ENCODE measurements at regions not wholly inside any gene's neighbourhood (a gene's known extent, or its start where the extent isn't known, plus 50 kb on each side); places are given as distances from the start of the nearest gene placed in this dataset.
"Not testable (repeated sequence)": the region's sequence is repeated elsewhere in the genome, so short reads cannot be mapped to it uniquely, and the experiment has no call there.

DNA sequence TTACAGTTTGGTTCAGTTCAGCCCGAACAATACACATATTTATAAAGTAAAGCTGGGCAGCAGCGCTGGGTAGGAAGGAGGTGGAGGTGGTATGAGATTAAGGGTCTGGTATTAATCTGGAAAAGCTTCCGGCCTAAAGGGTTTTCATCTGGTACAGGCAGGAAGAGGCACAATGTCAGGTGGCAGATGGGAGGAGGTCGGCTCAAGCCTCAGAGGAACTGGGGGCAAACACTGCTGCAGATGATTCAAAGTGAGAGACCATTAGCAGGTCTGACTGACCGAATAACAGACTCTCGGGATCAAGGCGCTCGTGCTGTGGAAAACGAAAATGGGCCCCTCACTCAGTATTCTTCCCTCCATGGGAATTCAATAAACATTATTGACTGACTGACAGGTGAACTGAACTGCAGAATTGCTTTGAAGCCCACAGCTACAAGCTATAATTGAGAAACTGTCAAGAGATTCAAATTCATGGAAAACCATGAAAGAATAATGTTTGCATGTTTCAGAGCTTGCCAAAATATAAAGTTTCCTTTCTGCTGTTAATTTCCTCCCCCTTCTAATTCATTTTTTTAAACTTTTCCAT, 75.3 kb downstream of the TMEM167A start:
- peaks cover 1% of the 10 kb centered on the region for H3K36me3 Mint-ChIP-seq (ENCODE audit: insufficient read depth)
- H3K27ac Mint-ChIP-seq (ENCODE audit: low read depth), result no peak overlapping the region
- DNase-seq (ENCODE audit: low spot score in 2 of 2), result no peak
- peaks cover 61% of the 10 kb centered on the region for H3K27me3 Mint-ChIP-seq
- no peaks in the 10 kb centered on the region for H3K9me3 Mint-ChIP-seq
- H3K4me3 Mint-ChIP-seq, result no peak overlapping the region
- ATAC-seq (replicated peaks; ENCODE audit: extremely low read depth, poor library complexity, severe bottlenecking), result no peak
- no peaks in the 10 kb centered on the region for H3K4me1 Mint-ChIP-seq

- Mint-ChIP-seq H3K27ac (ENCODE audit: low read depth) (no peak overlapping the region), H3K4me1 (no peaks in the 10 kb centered on the region), H3K27me3 (peaks cover 51% of the 10 kb centered on the region), H3K9me3 (no peaks in the 10 kb centered on the region), H3K36me3 (ENCODE audit: insufficient read depth) (peaks cover 1% of the 10 kb centered on the region), H3K4me3 (no peak overlapping the region)
- DNase-seq (ENCODE audit: low spot score in 2 of 2), result no peak
- ATAC-seq (replicated peaks; ENCODE audit: extremely low read depth, poor library complexity, severe bottlenecking), result no peak
These were observed 76.3 kb downstream of the TMEM167A start for GRCh38 chr5:83000922-83001321.

GRCh38 chr5:83000428-83000827, 76.8 kb downstream of the TMEM167A start:
- Mint-ChIP-seq H3K4me3 (no peak overlapping the region), H3K9me3 (no peaks in the 10 kb centered on the region), H3K27ac (ENCODE audit: low read depth) (no peak overlapping the region), H3K27me3 (peaks cover 46% of the 10 kb centered on the region), H3K4me1 (no peaks in the 10 kb centered on the region), H3K36me3 (ENCODE audit: insufficient read depth) (peaks cover 1% of the 10 kb centered on the region)
- ATAC-seq (replicated peaks; ENCODE audit: extremely low read depth, poor library complexity, severe bottlenecking) (no peak), DNase-seq (ENCODE audit: low spot score in 2 of 2) (no peak)

DNA sequence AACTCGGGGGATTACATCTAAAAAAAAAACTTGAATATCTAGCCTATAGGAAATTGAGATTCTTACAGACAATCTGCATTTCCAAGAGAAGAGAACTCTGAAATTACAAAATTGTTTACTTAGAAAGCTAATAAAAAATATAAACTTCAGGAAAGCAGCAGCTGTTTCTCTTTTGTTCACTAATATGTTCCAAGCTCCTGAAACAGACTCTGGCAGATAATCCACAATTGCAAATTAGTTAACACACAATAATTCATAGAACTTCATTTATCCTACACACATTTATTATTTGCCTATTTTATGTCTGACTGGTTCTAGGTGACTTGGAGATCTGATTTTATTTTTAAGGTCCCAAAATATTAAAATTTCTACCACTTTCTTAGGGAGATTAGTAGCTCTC, 83.8 kb downstream of the TMEM167A start:
- no peak overlapping the region for H3K4me3 Mint-ChIP-seq

GRCh38 chr5:82992646-82993045, 84.5 kb downstream of the TMEM167A start:
- DNase-seq (ENCODE audit: low spot score in 2 of 2) (no peak), ATAC-seq (replicated peaks; ENCODE audit: extremely low read depth, poor library complexity, severe bottlenecking) (no peak)
- Mint-ChIP-seq H3K36me3 (ENCODE audit: insufficient read depth) (no peaks in the 10 kb centered on the region), H3K27me3 (no peaks in the 10 kb centered on the region), H3K27ac (ENCODE audit: low read depth) (no peak overlapping the region), H3K4me3 (no peak overlapping the region), H3K4me1 (no peaks in the 10 kb centered on the region), H3K9me3 (no peaks in the 10 kb centered on the region)

More for the DNA sequence above, 83.8 kb downstream of the TMEM167A start:
- H3K9me3 Mint-ChIP-seq, result no peaks in the 10 kb centered on the region
- DNase-seq (ENCODE audit: low spot score in 2 of 2) (no peak), ATAC-seq (replicated peaks; ENCODE audit: extremely low read depth, poor library complexity, severe bottlenecking) (no peak)
- H3K4me1 Mint-ChIP-seq, result no peaks in the 10 kb centered on the region
- H3K27ac Mint-ChIP-seq (ENCODE audit: low read depth), result no peak overlapping the region
- H3K36me3 Mint-ChIP-seq (ENCODE audit: insufficient read depth), result no peaks in the 10 kb centered on the region
- H3K27me3 Mint-ChIP-seq, result no peaks in the 10 kb centered on the region

- H3K27me3 Mint-ChIP-seq, result no peaks in the 10 kb centered on the region
- no peak overlapping the region for H3K27ac Mint-ChIP-seq (ENCODE audit: low read depth)
- ATAC-seq (replicated peaks; ENCODE audit: extremely low read depth, poor library complexity, severe bottlenecking) (no peak), DNase-seq (ENCODE audit: low spot score in 2 of 2) (no peak)
- H3K36me3 Mint-ChIP-seq (ENCODE audit: insufficient read depth), result no peaks in the 10 kb centered on the region
- no peaks in the 10 kb centered on the region for H3K9me3 Mint-ChIP-seq
- H3K4me3 Mint-ChIP-seq, result no peak overlapping the region
- no peaks in the 10 kb centered on the region for H3K4me1 Mint-ChIP-seq
These were observed 85.4 kb downstream of the TMEM167A start for GRCh38 chr5:82991678-82992323.

DNA sequence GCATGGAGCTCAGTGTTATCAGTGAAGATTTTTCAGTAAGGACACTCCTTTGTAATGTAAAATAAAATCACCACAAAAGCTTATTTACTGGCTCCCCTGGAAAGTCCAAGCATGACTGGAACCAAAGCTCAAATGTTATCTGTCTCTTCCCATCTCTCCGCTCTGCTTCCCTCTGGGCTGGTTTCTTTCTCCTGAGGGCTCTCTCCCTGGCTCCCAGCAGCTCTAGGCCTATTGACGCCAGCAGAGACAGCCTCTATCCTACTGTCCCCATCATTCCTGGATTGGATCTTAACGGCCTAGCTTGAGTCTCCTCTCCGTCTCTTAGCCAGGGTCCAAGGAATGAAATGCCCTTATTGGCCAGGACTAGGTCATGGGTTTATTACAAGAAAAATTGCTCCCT, 86.1 kb downstream of the TMEM167A start:
- Mint-ChIP-seq H3K4me3 (no peak overlapping the region), H3K27ac (ENCODE audit: low read depth) (no peak overlapping the region)

GRCh38 chr5:82987188-82987587, 90.0 kb downstream of the TMEM167A start:
- Mint-ChIP-seq H3K4me3 (no peak overlapping the region), H3K27me3 (no peaks in the 10 kb centered on the region), H3K36me3 (ENCODE audit: insufficient read depth) (no peaks in the 10 kb centered on the region), H3K4me1 (no peaks in the 10 kb centered on the region), H3K27ac (ENCODE audit: low read depth) (no peak overlapping the region), H3K9me3 (no peaks in the 10 kb centered on the region)
- DNase-seq (ENCODE audit: low spot score in 2 of 2) (no peak), ATAC-seq (replicated peaks; ENCODE audit: extremely low read depth, poor library complexity, severe bottlenecking) (no peak)

More for the DNA sequence above, 86.1 kb downstream of the TMEM167A start:
- Mint-ChIP-seq H3K9me3 (no peaks in the 10 kb centered on the region), H3K36me3 (ENCODE audit: insufficient read depth) (no peaks in the 10 kb centered on the region), H3K4me1 (no peaks in the 10 kb centered on the region), H3K27me3 (no peaks in the 10 kb centered on the region)
- DNase-seq (ENCODE audit: low spot score in 2 of 2) (no peak), ATAC-seq (replicated peaks; ENCODE audit: extremely low read depth, poor library complexity, severe bottlenecking) (no peak)

- H3K9me3 Mint-ChIP-seq, result no peaks in the 10 kb centered on the region
- DNase-seq (ENCODE audit: low spot score in 2 of 2), result no peak
- no peak for ATAC-seq (replicated peaks; ENCODE audit: extremely low read depth, poor library complexity, severe bottlenecking)
- H3K27ac Mint-ChIP-seq (ENCODE audit: low read depth), result no peak overlapping the region
- H3K4me1 Mint-ChIP-seq, result no peaks in the 10 kb centered on the region
- H3K4me3 Mint-ChIP-seq, result no peak overlapping the region
- H3K27me3 Mint-ChIP-seq, result no peaks in the 10 kb centered on the region
- no peaks in the 10 kb centered on the region for H3K36me3 Mint-ChIP-seq (ENCODE audit: insufficient read depth)
These were observed 90.8 kb downstream of the TMEM167A start for GRCh38 chr5:82986404-82986803.

- DNase-seq (ENCODE audit: low spot score in 2 of 2) (no peak), ATAC-seq (replicated peaks; ENCODE audit: extremely low read depth, poor library complexity, severe bottlenecking) (no peak)
- Mint-ChIP-seq H3K27ac (ENCODE audit: low read depth) (no peak overlapping the region), H3K36me3 (ENCODE audit: insufficient read depth) (no peaks in the 10 kb centered on the region), H3K4me3 (no peak overlapping the region), H3K27me3 (no peaks in the 10 kb centered on the region), H3K9me3 (no peaks in the 10 kb centered on the region), H3K4me1 (no peaks in the 10 kb centered on the region)
These were observed 91.4 kb downstream of the TMEM167A start for GRCh38 chr5:82985763-82986162.

- no peaks in the 10 kb centered on the region for H3K27me3 Mint-ChIP-seq
- no peaks in the 10 kb centered on the region for H3K9me3 Mint-ChIP-seq
- no peak overlapping the region for H3K27ac Mint-ChIP-seq (ENCODE audit: low read depth)
- no peaks in the 10 kb centered on the region for H3K36me3 Mint-ChIP-seq (ENCODE audit: insufficient read depth)
- DNase-seq (ENCODE audit: low spot score in 2 of 2) (no peak), ATAC-seq (replicated peaks; ENCODE audit: extremely low read depth, poor library complexity, severe bottlenecking) (no peak)
- no peak overlapping the region for H3K4me3 Mint-ChIP-seq
- H3K4me1 Mint-ChIP-seq, result no peaks in the 10 kb centered on the region
These were observed 92.1 kb downstream of the TMEM167A start for GRCh38 chr5:82984786-82985735.

GRCh38 chr5:82982846-82983245, 94.3 kb downstream of the TMEM167A start:
- Mint-ChIP-seq H3K4me3 (no peak overlapping the region), H3K4me1 (no peaks in the 10 kb centered on the region)

DNA sequence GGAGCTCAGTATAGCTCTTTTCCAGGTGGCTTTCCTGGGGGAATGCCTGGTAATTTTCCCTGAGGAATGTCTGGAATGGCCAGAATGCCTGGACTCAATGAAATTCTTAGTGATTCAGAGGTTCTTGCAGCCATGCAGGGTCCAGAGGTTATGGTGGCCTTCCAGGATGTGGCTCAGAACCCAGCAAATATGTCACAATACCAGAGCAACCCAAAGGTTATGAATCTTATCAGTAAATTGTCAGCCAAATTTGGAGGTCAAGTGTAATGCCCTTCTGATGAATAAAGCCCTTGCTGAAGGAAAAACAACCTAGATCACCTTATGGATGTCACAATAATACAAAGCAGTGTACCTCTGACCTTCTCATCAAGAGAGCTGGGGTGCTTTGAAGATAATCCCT, 100.3 kb downstream of the TMEM167A start:
- DNase-seq (ENCODE audit: low spot score in 2 of 2); H3K4me3 Mint-ChIP-seq; H3K36me3 Mint-ChIP-seq (ENCODE audit: insufficient read depth); H3K4me1 Mint-ChIP-seq; H3K27ac Mint-ChIP-seq (ENCODE audit: low read depth); ATAC-seq (replicated peaks; ENCODE audit: extremely low read depth, poor library complexity, severe bottlenecking): not testable (repeated sequence)
- Mint-ChIP-seq H3K27me3 (peaks cover 12% of the 10 kb centered on the region), H3K9me3 (peaks cover 30% of the 10 kb centered on the region)

More at GRCh38 chr5:82982846-82983245, 94.3 kb downstream of the TMEM167A start:
- DNase-seq (ENCODE audit: low spot score in 2 of 2) (no peak), ATAC-seq (replicated peaks; ENCODE audit: extremely low read depth, poor library complexity, severe bottlenecking) (no peak)
- H3K27ac Mint-ChIP-seq (ENCODE audit: low read depth), result no peak overlapping the region
- no peaks in the 10 kb centered on the region for H3K36me3 Mint-ChIP-seq (ENCODE audit: insufficient read depth)
- H3K27me3 Mint-ChIP-seq, result peaks cover 12% of the 10 kb centered on the region
- peaks cover 7% of the 10 kb centered on the region for H3K9me3 Mint-ChIP-seq

Measured in central memory CD8-positive, alpha-beta T cell (primary cell).